DOHH2 (cell line): ENCODE measurements at regions not wholly inside any gene's neighbourhood (a gene's known extent, or its start where the extent isn't known, plus 50 kb on each side); places are given as distances from the start of the nearest gene placed in this dataset.

ENCODE experiments used
- H3F3A ChIP-seq: fragments of 200-600 bp; sonication (generic), shearing (Covaris generic); 2 replicates; pipeline ENCODE4 v1.6.0; 2016; ENCODE audit warnings: antibody characterized with exemption, mild to moderate bottlenecking; ENCODE audit not compliant: control insufficient read depth, insufficient read depth
- H3K27ac ChIP-seq: fragments of 200-600 bp; sonication (generic); 2 replicates; pipeline ENCODE4 v1.5.1; 2014; ENCODE audit warnings: low read depth, mild to moderate bottlenecking, low read length, moderate library complexity
- H3K27me3 ChIP-seq: fragments of 200-600 bp; sonication (generic); 2 replicates; pipeline ENCODE4 v1.6.1; 2014; ENCODE audit warnings: mild to moderate bottlenecking, low read length, mixed read lengths; ENCODE audit not compliant: control insufficient read depth
- H3K36me3 ChIP-seq: fragments of 200-600 bp; sonication (generic); 2 replicates; pipeline ENCODE4 v1.6.1; 2014; ENCODE audit warnings: mild to moderate bottlenecking, low read length, moderate library complexity, mixed read lengths; ENCODE audit not compliant: control insufficient read depth
- H3K4me1 ChIP-seq: fragments of 200-600 bp; sonication (generic); 2 replicates; pipeline ENCODE4 v1.6.1; 2014; ENCODE audit warnings: mild to moderate bottlenecking, low read length, mixed read lengths; ENCODE audit not compliant: control insufficient read depth
- H3K4me2 ChIP-seq: fragments of 200-600 bp; sonication (generic); 2 replicates; pipeline ENCODE4 v1.6.0; 2014; ENCODE audit warnings: mild to moderate bottlenecking, low read length, moderate library complexity
- H3K4me3 ChIP-seq: fragments of 200-600 bp; sonication (generic); 2 replicates; pipeline ENCODE4 v1.5.1; 2014; ENCODE audit warnings: mild to moderate bottlenecking, low read length, mixed read lengths
- H3K79me2 ChIP-seq: fragments of 200-600 bp; sonication (generic); 2 replicates; pipeline ENCODE4 v1.6.1; 2014; ENCODE audit warnings: mild to moderate bottlenecking, low read length, mixed read lengths; ENCODE audit not compliant: control insufficient read depth
- H3K9me2 ChIP-seq: fragments of 200-600 bp; sonication (generic); replicated peaks from 2 replicates; pipeline ENCODE4 v1.6.1; 2014; ENCODE audit warnings: mild to moderate bottlenecking, low read length, mixed read lengths; ENCODE audit not compliant: control insufficient read depth
- H3K9me3 ChIP-seq: fragments of 200-600 bp; sonication (generic); 2 replicates; pipeline ENCODE4 v1.6.1; 2014; ENCODE audit warnings: antibody characterized with exemption, low read length, mixed read lengths; ENCODE audit not compliant: control insufficient read depth, insufficient read depth
- H4K20me1 ChIP-seq: fragments of 200-600 bp; sonication (generic); 2 replicates; pipeline ENCODE4 v1.6.0; 2014; ENCODE audit warnings: low read depth, mild to moderate bottlenecking, antibody characterized with exemption, low read length, moderate library complexity; ENCODE audit not compliant: control insufficient read depth, insufficient read depth
- CTCF ChIP-seq: fragments of 200-600 bp; sonication (generic); IDR thresholded peaks from one replicate; pipeline ENCODE4 v1.5.1; 2014; ENCODE audit warnings: antibody characterized with exemption, mild to moderate bottlenecking, low read depth, low read length; ENCODE audit not compliant: poor library complexity, severe bottlenecking
- EZH2phosphoT487 ChIP-seq: fragments of 200-600 bp; sonication (generic); IDR thresholded peaks from 2 replicates; pipeline ENCODE4 v1.6.1; 2017; ENCODE audit warnings: borderline replicate concordance, mild to moderate bottlenecking, antibody characterized with exemption, low read length, moderate library complexity, mixed read lengths

GRCh38 chr3:139130390-139131140 lies 85.9 kb upstream of the PRR23C start:
- no peak overlapping the region for H3K4me3 ChIP-seq
- H3K9me2 ChIP-seq, result no peaks in the 10 kb centered on the region
- H4K20me1 ChIP-seq, result no peaks in the 10 kb centered on the region
- TF ChIP-seq CTCF (no peak), EZH2phosphoT487 (no peak)
- H3K9me3 ChIP-seq, result no peaks in the 10 kb centered on the region
- no peaks in the 10 kb centered on the region for H3K36me3 ChIP-seq
- H3K27me3 ChIP-seq, result no peaks in the 10 kb centered on the region
- no peak overlapping the region for H3K27ac ChIP-seq
- no peaks in the 10 kb centered on the region for H3F3A ChIP-seq
- no peaks in the 10 kb centered on the region for H3K79me2 ChIP-seq
- no peak overlapping the region for H3K4me2 ChIP-seq
- no peaks in the 10 kb centered on the region for H3K4me1 ChIP-seq

GRCh38 chr3:139131951-139132350 lies 87.3 kb upstream of the PRR23C start:
- Histone ChIP-seq H3K4me3 (no peak overlapping the region), H3K4me1 (no peaks in the 10 kb centered on the region), H3F3A (no peaks in the 10 kb centered on the region), H3K27me3 (0 out of 2 replicates have a peak, but pooled peaks cover 3% of the 10 kb centered on the region), H3K36me3 (no peaks in the 10 kb centered on the region), H4K20me1 (no peaks in the 10 kb centered on the region), H3K9me2 (no peaks in the 10 kb centered on the region), H3K4me2 (no peak overlapping the region), H3K79me2 (no peaks in the 10 kb centered on the region), H3K27ac (no peak overlapping the region), H3K9me3 (no peaks in the 10 kb centered on the region)
- TF ChIP-seq CTCF, result no peak
- TF ChIP-seq EZH2phosphoT487, result no peak

- no peaks in the 10 kb centered on the region for H3K79me2 ChIP-seq
- H3K4me2 ChIP-seq, result no peak overlapping the region
Observed at GRCh38 chr3:139132976-139133375, 88.3 kb upstream of the PRR23C start.

More at GRCh38 chr3:139132976-139133375, 88.3 kb upstream of the PRR23C start:
- Histone ChIP-seq H3K27ac (no peak overlapping the region), H3K4me3 (no peak overlapping the region), H3K4me1 (no peaks in the 10 kb centered on the region), H3K9me3 (no peaks in the 10 kb centered on the region), H4K20me1 (no peaks in the 10 kb centered on the region), H3K9me2 (no peaks in the 10 kb centered on the region), H3K36me3 (no peaks in the 10 kb centered on the region), H3F3A (no peaks in the 10 kb centered on the region), H3K27me3 (0 out of 2 replicates have a peak, but pooled peaks cover 3% of the 10 kb centered on the region)
- TF ChIP-seq EZH2phosphoT487, result no peak
- no peak for TF ChIP-seq CTCF
